GM12878 (cell line): ENCODE measurements at regions not wholly inside any gene's neighbourhood (a gene's known extent, or its start where the extent isn't known, plus 50 kb on each side); places are given as distances from the start of the nearest gene placed in this dataset.
A peak's percentile ranks its signal among the peaks of the same experiment; 100 is the strongest.

ENCODE experiments used
- ATAC-seq: fragments of 200-7000 bp; cut with Tn5 transposase; 3 replicates; pipeline ENCODE4 v1.9.1; 2020; ENCODE audit warnings: mild to moderate bottlenecking, moderate library complexity
- BruUV-seq: library from RNA; stranded (reverse); fragments of 400-500 nt; replicated peaks from 2 replicates; lab custom pipeline; 2021; lab: Mats Ljungman, UMichigan
- CTCF ChIA-PET: fragments of 300-600 bp; sonication (Branson Sonifier 250); formaldehyde crosslinking; extraction: SDS; loops from one replicate; lab custom pipeline; 2021; ENCODE audit warnings: inconsistent platforms; lab: Yijun Ruan, JAX
- POLR2A ChIA-PET: fragments of 350-600 bp; formaldehyde crosslinking; extraction: SDS; loops from one replicate; lab custom pipeline; 2021; ENCODE audit warnings: inconsistent platforms; lab: Charles Lee
- RAD21 ChIA-PET: fragments of 300-600 bp; sonication (Branson Sonifier 250); formaldehyde crosslinking; loops from one replicate; lab custom pipeline; 2023; ENCODE audit warnings: antibody characterized with exemption; ENCODE audit not compliant: unreplicated experiment; lab: Charles Lee
- SMC1A ChIA-PET: fragments of 300-600 bp; sonication (Branson Sonifier 250); formaldehyde crosslinking; loops from one replicate; lab custom pipeline; 2023; ENCODE audit not compliant: unreplicated experiment, uncharacterized antibody; lab: Charles Lee
- DNase-seq: peaks from one replicate; pipeline ENCODE4 v3.0.0-alpha.2; 2011; ENCODE audit warnings: low read depth, low spot score
- FAIRE-seq: peaks from 3 replicates; lab custom pipeline; 2011; peaks lifted over from hg19 to GRCh38; lab: Jason Lieb, UNC
- H2AFZ ChIP-seq: 2 replicates; pipeline ENCODE4 v1.6.0; 2011; ENCODE audit warnings: low read depth, low read length, control low read depth; ENCODE audit not compliant: control insufficient read depth
- H3K27ac ChIP-seq: 2 replicates; pipeline ENCODE4 v1.5.1; 2011; ENCODE audit warnings: control low read depth; ENCODE audit not compliant: control insufficient read depth, insufficient read depth
- H3K27me3 ChIP-seq, 2 experiments: replicated peaks in 1 of 2; 2 replicates each; pipeline versions ENCODE4 v1.6.0 to v1.6.1; 2011; ENCODE audit warnings: low read length in 1 of 2; ENCODE audit not compliant: control insufficient read depth in 2 of 2, insufficient read depth in 2 of 2
- H3K36me3 ChIP-seq, 2 experiments: 2 replicates each; pipeline ENCODE4 v1.5.1; 2011; ENCODE audit warnings: low read length in 1 of 2; ENCODE audit not compliant: control insufficient read depth in 2 of 2, insufficient read depth in 2 of 2
- H3K4me1 ChIP-seq: 2 replicates; pipeline ENCODE4 v1.6.1; 2011; ENCODE audit warnings: mild to moderate bottlenecking, low read length, moderate library complexity, mixed read lengths; ENCODE audit not compliant: control insufficient read depth, insufficient read depth
- H3K4me2 ChIP-seq: 2 replicates; pipeline ENCODE4 v1.6.0; 2011; ENCODE audit warnings: control low read depth; ENCODE audit not compliant: control insufficient read depth, insufficient read depth
- H3K4me3 ChIP-seq: fragments of 200-600 bp; sonication (generic); 2 replicates; pipeline ENCODE4 v1.5.1; 2016
- H3K79me2 ChIP-seq: 2 replicates; pipeline ENCODE4 v1.6.0; 2011; ENCODE audit warnings: low read length; ENCODE audit not compliant: control insufficient read depth, insufficient read depth
- H3K9ac ChIP-seq: 2 replicates; pipeline ENCODE4 v1.8.0; 2011; ENCODE audit warnings: low read length, control low read depth, mixed read lengths; ENCODE audit not compliant: control insufficient read depth, insufficient read depth
- H3K9me3 ChIP-seq: replicated peaks from 3 replicates; pipeline ENCODE4 v1.5.1; 2011; ENCODE audit warnings: mild to moderate bottlenecking, low read length; ENCODE audit not compliant: control insufficient read depth, insufficient read depth
- H4K20me1 ChIP-seq: 2 replicates; pipeline ENCODE4 v1.6.0; 2011; ENCODE audit not compliant: control insufficient read depth, insufficient read depth
- HCFC1 ChIP-seq: fragments of 150-350 bp; IDR thresholded peaks from 2 replicates; pipeline ENCODE4 v1.6.1; 2014; ENCODE audit warnings: low read length
- MYB ChIP-seq: fragments of 150-350 bp; IDR thresholded peaks from 2 replicates; pipeline ENCODE4 v1.6.1; 2014; ENCODE audit warnings: mild to moderate bottlenecking, low read depth, low read length, borderline replicate concordance
- NFYB ChIP-seq: IDR thresholded peaks from 2 replicates; pipeline ENCODE4 v1.6.1; 2011; ENCODE audit warnings: low read depth, mild to moderate bottlenecking, low read length, improper control_type of control experiment, moderate library complexity; ENCODE audit not compliant: insufficient read depth
- NRF1 ChIP-seq: conservative IDR thresholded peaks from 2 replicates; pipeline ENCODE4 v1.6.1; 2011; ENCODE audit warnings: mild to moderate bottlenecking, low read depth, low read length, improper control_type of control experiment
- RAD51 ChIP-seq: fragments of 450-650 bp; IDR thresholded peaks from 2 replicates; pipeline ENCODE4 v1.6.1; 2016; ENCODE audit warnings: moderate library complexity, mild to moderate bottlenecking, inconsistent platforms
- SIX5 ChIP-seq: IDR thresholded peaks from 2 replicates; pipeline ENCODE4 v1.6.1; 2011; ENCODE audit warnings: mild to moderate bottlenecking, low read depth, low read length, moderate library complexity; ENCODE audit not compliant: severe bottlenecking
- SPI1 ChIP-seq: IDR thresholded peaks from 2 replicates; pipeline ENCODE4 v1.6.1; 2011; ENCODE audit warnings: low read depth, mild to moderate bottlenecking, low read length, moderate library complexity, borderline replicate concordance; ENCODE audit not compliant: insufficient read depth
- YY1 ChIP-seq: IDR thresholded peaks from 2 replicates; pipeline ENCODE4 v1.6.1; 2011; ENCODE audit warnings: low read depth, mild to moderate bottlenecking, low read length
- ZNF384 ChIP-seq: IDR thresholded peaks from 2 replicates; pipeline ENCODE4 v1.6.1; 2012; ENCODE audit warnings: low read depth, mild to moderate bottlenecking, low read length, improper control_type of control experiment, borderline replicate concordance
- WGBS: methylation state at CpG from one replicate; pipeline ENCODE4 v1.1.6; 2016; ENCODE audit warnings: low lambda C conversion rate; ENCODE audit not compliant: insufficient replicate concordance, insufficient coverage; ENCODE audit errors: missing lambda C conversion rate; 5-methylcytosine and 5-hydroxymethylcytosine counted together
- in situ Hi-C: fragments of 300-500 bp; cut with MboI; formaldehyde crosslinking; loops from 9 replicates; pipeline ENCODE4 v1.14.3; 2018; ENCODE audit warnings: mixed read lengths
- intact Hi-C: fragments of 100-400 bp; cut with micrococcal nuclease; formaldehyde crosslinking; loops from one replicate; pipeline ENCODE4 v1.14.2; 2022; ENCODE audit not compliant: unreplicated experiment
- TF ChIP-seq, protein P1 (sequence below): IDR thresholded peaks from 2 replicates; pipeline ENCODE4 v1.6.1; 2011; ENCODE audit warnings: low read depth, low read length, improper control_type of control experiment, borderline replicate concordance
- TF ChIP-seq, protein P2 (sequence below): IDR thresholded peaks from 2 replicates; pipeline ENCODE4 v1.6.1; 2011; ENCODE audit warnings: low read depth, mild to moderate bottlenecking, low read length, moderate library complexity, borderline replicate concordance; ENCODE audit errors: extremely low read depth
- TF ChIP-seq, protein P3 (sequence below): fragments of 450-650 bp; IDR thresholded peaks from 2 replicates; pipeline ENCODE4 v1.6.1; 2017; ENCODE audit warnings: antibody characterized with exemption, mild to moderate bottlenecking, moderate library complexity
- TF ChIP-seq, protein P4 (sequence below): fragments of 450-650 bp; IDR thresholded peaks from 2 replicates; pipeline ENCODE4 v1.6.1; 2017; ENCODE audit warnings: borderline replicate concordance
- TF ChIP-seq, protein P5 (sequence below): IDR thresholded peaks from 2 replicates; pipeline ENCODE4 v1.6.1; 2011; ENCODE audit warnings: borderline replicate concordance, low read depth, mild to moderate bottlenecking, moderate library complexity, mixed read lengths, low read length; ENCODE audit not compliant: insufficient read depth; ENCODE audit errors: extremely low read length

DNA sequence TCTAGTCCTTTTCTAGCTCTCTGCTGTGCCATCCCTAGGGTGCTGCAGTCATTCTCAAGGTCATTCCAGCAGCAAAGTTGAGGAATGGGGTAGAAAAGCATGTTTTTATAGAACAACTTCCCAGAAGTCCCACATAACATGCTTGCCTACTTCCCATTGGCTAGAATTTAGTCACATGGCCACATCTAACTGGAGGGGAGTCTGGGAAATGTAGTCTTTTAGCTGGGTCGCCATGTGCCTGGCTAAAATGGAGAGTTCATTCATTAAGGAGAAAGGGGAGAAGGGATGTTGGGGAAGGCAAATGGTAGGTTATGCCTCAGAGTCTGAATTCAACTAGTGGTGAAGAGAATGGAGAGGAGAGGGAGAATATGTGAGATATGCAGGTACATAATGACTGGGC lies 85.7 kb downstream of the SLC4A3 start:
- no peaks in the 10 kb centered on the region for H3K36me3 ChIP-seq
- intact Hi-C loops, result no loop called here
- ChIA-PET SMC1A (no interaction called here), POLR2A (no interaction called here), RAD21 (no interaction called here), CTCF (no interaction called here)
- no peak for DNase-seq
- no peak overlapping the region for H3K27ac ChIP-seq
- no peaks in the 10 kb centered on the region for H4K20me1 ChIP-seq
- H3K4me3 ChIP-seq, result no peak overlapping the region
- H3K4me2 ChIP-seq, result no peak overlapping the region
- H3K79me2 ChIP-seq, result no peaks in the 10 kb centered on the region
- H3K9ac ChIP-seq, result no peak overlapping the region
- peak overlapping the region; percentile 44 for H2AFZ ChIP-seq
- in situ Hi-C loops, result no loop called here
- TF ChIP-seq NFYB (0 out of 2 replicates have a peak, but pooled peaks have one; percentile 4), RAD51 (peak; percentile 40; the same call in 1 of the 2 replicates), SPI1 (no peak), NRF1 (no peak), YY1 (peak; percentile 84), SIX5 (peak; percentile 68), MYB (no peak), HCFC1 (peak; percentile 63), ZNF384 (no peak)
- TF ChIP-seq, protein P1, sequence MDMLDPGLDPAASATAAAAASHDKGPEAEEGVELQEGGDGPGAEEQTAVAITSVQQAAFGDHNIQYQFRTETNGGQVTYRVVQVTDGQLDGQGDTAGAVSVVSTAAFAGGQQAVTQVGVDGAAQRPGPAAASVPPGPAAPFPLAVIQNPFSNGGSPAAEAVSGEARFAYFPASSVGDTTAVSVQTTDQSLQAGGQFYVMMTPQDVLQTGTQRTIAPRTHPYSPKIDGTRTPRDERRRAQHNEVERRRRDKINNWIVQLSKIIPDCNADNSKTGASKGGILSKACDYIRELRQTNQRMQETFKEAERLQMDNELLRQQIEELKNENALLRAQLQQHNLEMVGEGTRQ, result peak; percentile 28; the same call in 1 of the 2 replicates
- TF ChIP-seq, protein P2, sequence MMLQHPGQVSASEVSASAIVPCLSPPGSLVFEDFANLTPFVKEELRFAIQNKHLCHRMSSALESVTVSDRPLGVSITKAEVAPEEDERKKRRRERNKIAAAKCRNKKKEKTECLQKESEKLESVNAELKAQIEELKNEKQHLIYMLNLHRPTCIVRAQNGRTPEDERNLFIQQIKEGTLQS, result peak; percentile 57; the same call in 1 of the 2 replicates
- TF ChIP-seq, protein P3, sequence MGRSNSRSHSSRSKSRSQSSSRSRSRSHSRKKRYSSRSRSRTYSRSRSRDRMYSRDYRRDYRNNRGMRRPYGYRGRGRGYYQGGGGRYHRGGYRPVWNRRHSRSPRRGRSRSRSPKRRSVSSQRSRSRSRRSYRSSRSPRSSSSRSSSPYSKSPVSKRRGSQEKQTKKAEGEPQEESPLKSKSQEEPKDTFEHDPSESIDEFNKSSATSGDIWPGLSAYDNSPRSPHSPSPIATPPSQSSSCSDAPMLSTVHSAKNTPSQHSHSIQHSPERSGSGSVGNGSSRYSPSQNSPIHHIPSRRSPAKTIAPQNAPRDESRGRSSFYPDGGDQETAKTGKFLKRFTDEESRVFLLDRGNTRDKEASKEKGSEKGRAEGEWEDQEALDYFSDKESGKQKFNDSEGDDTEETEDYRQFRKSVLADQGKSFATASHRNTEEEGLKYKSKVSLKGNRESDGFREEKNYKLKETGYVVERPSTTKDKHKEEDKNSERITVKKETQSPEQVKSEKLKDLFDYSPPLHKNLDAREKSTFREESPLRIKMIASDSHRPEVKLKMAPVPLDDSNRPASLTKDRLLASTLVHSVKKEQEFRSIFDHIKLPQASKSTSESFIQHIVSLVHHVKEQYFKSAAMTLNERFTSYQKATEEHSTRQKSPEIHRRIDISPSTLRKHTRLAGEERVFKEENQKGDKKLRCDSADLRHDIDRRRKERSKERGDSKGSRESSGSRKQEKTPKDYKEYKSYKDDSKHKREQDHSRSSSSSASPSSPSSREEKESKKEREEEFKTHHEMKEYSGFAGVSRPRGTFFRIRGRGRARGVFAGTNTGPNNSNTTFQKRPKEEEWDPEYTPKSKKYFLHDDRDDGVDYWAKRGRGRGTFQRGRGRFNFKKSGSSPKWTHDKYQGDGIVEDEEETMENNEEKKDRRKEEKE, result no peak
- TF ChIP-seq, protein P4, sequence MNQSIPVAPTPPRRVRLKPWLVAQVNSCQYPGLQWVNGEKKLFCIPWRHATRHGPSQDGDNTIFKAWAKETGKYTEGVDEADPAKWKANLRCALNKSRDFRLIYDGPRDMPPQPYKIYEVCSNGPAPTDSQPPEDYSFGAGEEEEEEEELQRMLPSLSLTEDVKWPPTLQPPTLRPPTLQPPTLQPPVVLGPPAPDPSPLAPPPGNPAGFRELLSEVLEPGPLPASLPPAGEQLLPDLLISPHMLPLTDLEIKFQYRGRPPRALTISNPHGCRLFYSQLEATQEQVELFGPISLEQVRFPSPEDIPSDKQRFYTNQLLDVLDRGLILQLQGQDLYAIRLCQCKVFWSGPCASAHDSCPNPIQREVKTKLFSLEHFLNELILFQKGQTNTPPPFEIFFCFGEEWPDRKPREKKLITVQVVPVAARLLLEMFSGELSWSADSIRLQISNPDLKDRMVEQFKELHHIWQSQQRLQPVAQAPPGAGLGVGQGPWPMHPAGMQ, result no peak
- TF ChIP-seq, protein P5, sequence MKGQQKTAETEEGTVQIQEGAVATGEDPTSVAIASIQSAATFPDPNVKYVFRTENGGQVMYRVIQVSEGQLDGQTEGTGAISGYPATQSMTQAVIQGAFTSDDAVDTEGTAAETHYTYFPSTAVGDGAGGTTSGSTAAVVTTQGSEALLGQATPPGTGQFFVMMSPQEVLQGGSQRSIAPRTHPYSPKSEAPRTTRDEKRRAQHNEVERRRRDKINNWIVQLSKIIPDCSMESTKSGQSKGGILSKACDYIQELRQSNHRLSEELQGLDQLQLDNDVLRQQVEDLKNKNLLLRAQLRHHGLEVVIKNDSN, result peak; percentile 68
- BruUV-seq, result no TSS peak
- H3K9me3 ChIP-seq, result no peaks in the 10 kb centered on the region; the same call in 2 of the 3 replicates
- no peak for FAIRE-seq
- WGBS, result 5% methylated on average over 1 of the region's 1 CpG
- H3K27me3 ChIP-seq, result no peaks in the 10 kb centered on the region
- ATAC-seq, result peak; percentile 70
- no peaks in the 10 kb centered on the region for H3K4me1 ChIP-seq
